HG02759 (cell line): ENCODE measurements at regions not wholly inside any gene's neighbourhood (a gene's known extent, or its start where the extent isn't known, plus 50 kb on each side); places are given as distances from the start of the nearest gene placed in this dataset.

Experiments used
- ATAC-seq: cut with Tn5 transposase; IDR thresholded peaks from one replicate; pipeline ENCODE4 v1.9.1; 2021; ENCODE audit warnings: mild to moderate bottlenecking, moderate library complexity; ENCODE audit not compliant: unreplicated experiment

- ATAC-seq, result no peak
Observed at GRCh38 chr20:6618051-6618450, 149.4 kb upstream of the BMP2 start.

- ATAC-seq, result no peak
Observed at GRCh38 chr20:6616421-6616820, 151.1 kb upstream of the BMP2 start.

GRCh38 chr20:6614836-6615235 lies 152.7 kb upstream of the BMP2 start:
- peak; percentile 65 for ATAC-seq

DNA sequence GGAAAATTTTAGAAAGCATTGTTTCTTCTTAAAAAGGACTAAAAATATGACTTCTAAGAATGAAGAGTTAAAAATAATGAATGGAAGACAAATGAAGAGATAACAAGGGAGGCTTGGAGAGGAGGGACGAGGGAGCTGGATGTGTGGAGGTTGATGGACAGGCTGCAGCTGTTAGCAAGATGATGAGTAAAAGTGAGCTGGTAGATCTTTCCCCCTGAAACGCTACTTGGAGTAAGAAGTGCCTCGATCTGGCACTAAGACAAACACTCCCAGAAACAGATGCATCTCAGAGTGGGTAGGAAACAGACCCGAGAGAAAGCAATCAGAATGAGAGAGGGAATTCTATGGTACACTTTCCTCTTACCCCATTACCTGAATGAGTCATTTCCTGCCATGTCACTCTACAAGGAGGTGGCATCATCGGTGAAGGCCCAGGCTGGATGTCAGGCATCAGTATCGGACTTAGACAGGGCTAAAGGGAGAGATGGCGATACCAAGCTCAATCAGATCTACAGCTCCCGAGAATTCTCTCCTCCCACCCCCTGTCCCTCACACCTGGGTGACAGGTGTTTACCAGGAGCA lies 154.1 kb upstream of the BMP2 start:
- ATAC-seq, result peak; percentile 71

DNA sequence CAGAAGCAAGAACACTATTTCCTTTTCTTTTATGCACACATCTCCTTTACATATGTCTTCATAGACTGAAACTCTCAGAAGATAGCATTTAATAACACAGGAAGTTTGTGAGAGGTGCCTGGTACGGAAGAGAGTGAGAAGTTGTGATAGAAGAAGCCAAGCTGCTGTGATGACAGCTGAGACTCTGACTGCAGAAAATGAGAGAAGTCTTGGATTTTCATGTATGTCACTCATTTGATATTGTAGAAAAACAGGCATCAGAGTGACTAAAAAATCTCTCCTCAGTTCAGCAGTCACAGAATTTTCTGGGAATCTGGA lies 154.9 kb upstream of the BMP2 start:
- ATAC-seq, result no peak

- no peak for ATAC-seq
Observed at GRCh38 chr20:6611911-6612605, 155.4 kb upstream of the BMP2 start.

DNA sequence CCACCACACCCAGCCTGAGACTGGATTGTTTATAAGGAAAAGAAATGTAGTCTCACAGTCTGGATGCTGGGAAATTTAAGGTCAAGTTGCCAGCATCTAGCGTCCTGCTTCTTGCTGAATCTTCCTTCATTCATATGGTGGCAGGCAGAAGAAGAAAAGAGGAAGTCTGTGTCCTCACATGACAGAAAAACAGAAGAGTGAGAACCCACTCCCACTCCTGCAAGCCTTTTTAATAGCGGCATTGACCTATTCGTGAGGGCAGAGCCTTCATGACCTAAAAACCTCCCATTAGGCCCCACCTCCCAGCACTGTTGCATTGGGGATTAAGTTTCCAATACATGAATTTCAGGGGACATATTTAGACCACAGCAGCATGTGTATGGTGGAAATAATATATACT lies 160.8 kb upstream of the BMP2 start:
- no peak for ATAC-seq

GRCh38 chr20:6605055-6605935 lies 162.2 kb upstream of the BMP2 start:
- ATAC-seq, result no peak

DNA sequence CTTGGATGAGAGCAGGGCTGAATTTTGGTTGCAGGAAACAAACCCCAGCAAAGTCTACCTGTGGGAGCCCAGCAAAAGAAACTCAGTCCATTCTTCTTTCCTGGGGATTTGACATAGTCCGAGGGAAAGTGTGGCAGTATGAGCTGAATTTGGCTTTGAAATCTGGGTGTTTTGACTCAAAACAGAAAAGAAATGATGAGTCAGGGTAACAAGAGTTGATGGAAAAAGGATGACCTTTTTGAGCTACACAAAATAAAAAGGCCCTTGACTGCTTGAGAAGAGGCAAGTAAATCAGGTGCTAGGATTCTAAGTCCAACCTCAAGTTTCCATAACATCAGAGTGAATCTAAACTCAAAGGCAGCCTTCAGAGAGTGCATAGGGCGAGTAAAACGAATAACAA lies 163.3 kb upstream of the BMP2 start:
- no peak for ATAC-seq

- no peak for ATAC-seq
Observed at GRCh38 chr20:6599876-6600735, 167.4 kb upstream of the BMP2 start.

DNA sequence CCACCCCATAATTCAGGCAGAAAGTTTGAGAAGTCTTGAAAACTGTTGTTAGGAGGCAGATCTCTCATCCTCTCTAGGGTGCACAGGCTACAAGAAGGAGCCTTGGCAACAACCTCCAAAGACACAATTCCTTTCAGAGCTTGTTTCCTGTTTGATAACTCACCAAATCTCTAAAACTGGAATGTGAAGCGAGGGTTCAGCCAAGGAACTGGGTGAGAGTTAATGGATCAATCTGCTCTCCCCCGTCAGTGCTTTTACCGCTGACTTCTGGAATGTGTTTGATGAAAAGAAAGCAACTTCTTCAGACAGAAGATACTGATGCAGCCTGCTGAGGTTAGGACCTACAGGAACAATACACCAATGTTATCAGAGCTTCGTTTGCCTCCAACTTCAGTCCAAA lies 171.8 kb upstream of the BMP2 start:
- no peak for ATAC-seq

DNA sequence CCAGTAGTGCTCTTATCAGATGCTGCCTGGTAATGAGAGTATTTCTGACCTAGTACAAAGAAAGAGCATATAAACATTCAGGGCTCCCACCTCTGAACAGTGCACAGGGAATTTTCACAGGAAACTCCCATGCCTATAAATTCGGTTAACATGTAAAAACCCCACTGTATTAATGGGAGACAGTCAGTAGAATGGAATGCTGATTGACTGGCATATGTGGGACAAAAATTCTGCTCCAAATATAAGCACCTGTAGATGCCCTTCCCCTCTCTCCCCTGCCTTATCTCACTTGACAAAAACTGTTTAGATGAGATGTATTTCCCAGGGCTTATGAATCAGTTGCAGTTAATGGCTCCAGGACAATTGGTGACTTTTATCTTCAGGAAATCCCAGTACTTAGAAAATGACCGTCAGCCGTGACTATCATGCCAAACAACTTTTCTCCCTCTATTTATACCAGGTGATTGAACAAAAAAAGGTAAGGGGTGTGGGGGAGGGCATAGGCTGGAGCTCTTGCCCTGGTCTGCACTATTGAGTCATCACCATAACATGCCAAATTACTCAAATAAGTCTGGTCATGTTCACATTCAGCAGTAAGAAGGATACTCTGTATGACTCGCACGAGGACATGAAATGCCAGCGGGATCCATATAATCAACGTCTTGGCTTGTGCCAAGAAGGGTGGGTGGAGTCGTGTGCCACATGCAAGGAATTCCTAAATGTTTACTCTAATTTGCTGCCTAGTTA lies 176.4 kb upstream of the BMP2 start:
- no peak for ATAC-seq

GRCh38 chr20:6588296-6588695 lies 179.2 kb upstream of the BMP2 start:
- no peak for ATAC-seq

DNA sequence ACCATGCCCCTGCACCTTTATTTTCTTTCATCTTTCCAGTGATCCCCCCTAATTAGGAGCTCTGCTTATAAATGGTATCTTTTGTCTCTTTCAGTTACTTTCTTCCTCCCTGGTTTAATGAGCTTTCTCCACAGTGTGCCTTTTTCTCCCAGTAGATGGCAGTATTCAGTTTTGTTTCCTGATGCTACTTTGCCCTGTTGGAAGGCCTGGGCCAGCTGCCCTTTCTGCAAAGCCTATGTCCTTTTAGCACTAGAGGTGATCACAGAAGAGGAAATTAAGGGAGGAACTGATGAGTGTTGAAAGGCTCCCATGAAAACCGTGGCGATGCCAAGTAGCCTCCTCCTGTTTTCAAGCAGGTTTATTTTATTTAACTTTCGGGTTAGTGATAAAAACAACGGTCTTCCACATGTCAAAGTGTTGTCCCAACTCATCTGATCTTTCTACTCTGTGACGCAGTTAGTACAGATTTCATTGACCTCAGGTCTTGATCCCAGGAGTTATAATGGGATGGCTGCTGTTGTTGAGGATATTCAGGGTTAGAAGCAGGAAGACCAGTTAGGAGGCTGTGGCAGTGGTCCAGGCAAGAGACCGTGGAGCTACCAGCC lies 184.2 kb upstream of the BMP2 start:
- ATAC-seq, result peak; percentile 94

GRCh38 chr20:6582449-6582848 lies 185.0 kb upstream of the BMP2 start:
- ATAC-seq, result no peak

GRCh38 chr20:6580486-6580885 lies 187.0 kb upstream of the BMP2 start:
- ATAC-seq, result no peak

GRCh38 chr20:6579824-6580223 lies 187.7 kb upstream of the BMP2 start:
- no peak for ATAC-seq

- ATAC-seq, result no peak
Observed at GRCh38 chr20:6579417-6579816, 188.1 kb upstream of the BMP2 start.

DNA sequence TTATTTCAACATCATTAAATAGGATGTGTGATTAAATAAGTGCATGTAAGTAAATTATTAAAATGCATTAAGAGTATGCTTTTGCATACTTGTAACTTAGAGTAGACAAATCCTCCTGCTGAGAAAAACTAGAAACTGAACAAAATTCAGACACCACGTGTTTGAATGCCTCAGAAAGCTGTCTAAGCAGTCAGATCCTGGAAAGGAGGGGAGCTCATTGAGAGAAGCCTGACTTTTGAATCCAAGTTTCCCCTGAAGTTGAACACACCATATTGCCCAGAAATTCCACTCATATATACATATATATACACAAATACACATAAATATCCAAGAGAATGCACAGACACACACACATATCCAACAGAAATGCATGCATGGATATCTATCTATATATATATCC lies 190.0 kb upstream of the BMP2 start:
- no peak for ATAC-seq

DNA sequence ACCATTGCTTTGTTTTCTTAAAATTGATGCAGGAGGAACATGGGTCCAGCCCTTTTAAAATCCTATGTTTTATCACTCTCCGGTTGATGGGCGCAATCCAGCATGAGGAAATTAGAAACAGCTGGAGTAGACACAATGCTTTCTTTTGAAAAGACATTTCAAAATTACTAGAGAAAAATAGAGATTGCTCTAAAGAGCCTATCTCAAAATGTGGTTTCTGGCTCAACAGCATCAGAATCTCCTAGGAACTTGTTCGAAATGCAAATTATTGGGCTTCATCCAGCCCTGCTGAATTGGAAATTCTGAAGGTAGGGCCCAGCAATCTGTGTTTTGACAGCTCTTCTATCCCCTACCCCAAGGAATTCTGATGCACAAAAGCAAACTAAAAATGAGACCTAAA lies 190.8 kb upstream of the BMP2 start:
- ATAC-seq, result no peak
